Left ventricle myocardium superior (tissue), 1 donor: ENCODE measurements at regions not wholly inside any gene's neighbourhood (a gene's known extent, or its start where the extent isn't known, plus 50 kb on each side); places are given as distances from the start of the nearest gene placed in this dataset.
"Not testable (repeated sequence)": the region's sequence is repeated elsewhere in the genome, so short reads cannot be mapped to it uniquely, and the experiment has no call there.

Experiments used
- ATAC-seq: fragments of 200-7000 bp; cut with Tn5 transposase; one replicate; pipeline ENCODE4 v1.9.1; 2020; ENCODE audit warnings: mild to moderate bottlenecking, moderate library complexity
- DNase-seq: peaks from one replicate; pipeline ENCODE4 v3.0.0-alpha.2; 2020
- intact Hi-C: fragments of 100-400 bp; cut with micrococcal nuclease; formaldehyde crosslinking; loops from one replicate; pipeline ENCODE4 v1.11.0; 2022
- donor health status: DM: no; HTN: yes; CAD: no; lungs with severe emphysema.

DNA sequence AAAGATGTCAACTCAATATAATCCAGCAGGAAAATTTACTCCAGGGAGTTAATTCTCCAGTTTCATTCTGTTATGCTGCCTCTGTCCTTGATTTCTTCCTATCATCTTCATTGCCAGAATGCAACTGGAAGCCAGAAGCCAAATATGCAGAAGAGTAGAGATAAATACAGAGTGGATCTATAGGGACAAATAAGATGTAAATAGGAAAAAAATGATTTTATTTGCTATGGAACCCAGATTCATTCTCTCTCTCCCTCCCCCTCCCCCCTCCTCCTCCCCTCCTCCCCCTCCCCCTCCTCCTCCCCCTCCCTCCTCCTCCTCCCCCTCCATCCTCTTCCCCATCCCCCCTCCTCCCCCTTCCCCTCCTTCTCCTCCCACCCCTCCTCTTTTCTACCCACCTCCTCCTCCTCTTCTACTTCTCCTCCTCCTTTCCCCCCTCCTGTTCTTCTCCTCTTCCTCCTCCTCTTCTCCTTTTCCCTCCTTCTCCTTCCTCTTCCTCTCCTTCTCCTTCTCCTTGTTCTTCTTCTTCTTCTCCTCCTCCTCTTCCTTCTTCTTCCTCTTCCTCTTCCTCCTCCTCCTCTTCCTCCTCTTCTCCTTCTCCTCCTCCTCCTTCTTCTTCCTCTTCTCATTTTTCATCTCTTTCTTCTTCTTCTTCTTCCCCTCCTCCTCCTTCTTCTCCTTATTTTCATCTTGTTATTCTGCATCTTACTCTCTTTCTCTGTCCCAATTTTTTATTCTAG lies 306.4 kb downstream of the NUF2 start:
- no peak for DNase-seq
- intact Hi-C loops, result no loop called here
- no peak for ATAC-seq

DNA sequence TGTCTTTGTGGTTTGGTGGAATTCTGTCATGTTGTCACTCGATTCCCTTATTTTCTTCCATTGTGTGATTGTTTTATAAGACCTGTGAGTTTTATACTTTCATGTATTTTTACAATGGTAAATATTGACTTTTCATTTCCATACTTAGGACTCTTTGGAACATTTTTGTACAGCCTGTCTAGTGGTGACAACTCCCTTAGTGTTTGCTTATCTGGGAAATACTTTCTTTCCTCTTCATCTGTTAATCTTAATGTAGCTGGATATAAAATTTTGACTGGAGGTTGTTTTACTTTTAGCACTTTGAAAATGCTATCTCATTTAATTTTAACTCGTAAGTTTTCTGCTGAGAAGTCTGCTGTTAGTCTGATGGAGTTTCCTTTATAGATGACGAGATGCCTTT lies 310.5 kb downstream of the NUF2 start:
- intact Hi-C loops, result no loop called here
- ATAC-seq, result no peak
- no peak for DNase-seq

DNA sequence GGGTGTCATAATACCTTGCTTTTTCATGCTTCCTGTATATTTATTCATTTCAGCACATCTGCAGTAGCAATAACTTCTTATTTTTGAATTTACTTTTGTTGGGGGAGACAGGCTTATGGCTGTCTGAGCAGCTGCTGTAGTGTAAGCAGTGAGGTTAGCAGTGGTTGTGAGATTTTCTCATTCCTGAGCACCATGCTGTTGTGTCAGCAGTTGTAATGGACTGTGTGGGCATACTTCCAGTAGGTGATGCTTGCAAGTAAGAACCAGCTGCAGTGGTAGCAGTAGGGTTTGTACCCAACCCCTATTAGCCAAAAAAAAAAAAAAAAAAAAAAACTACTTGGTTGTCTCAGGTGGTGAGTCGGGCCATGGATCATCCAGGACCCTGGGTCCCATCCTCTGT lies 311.6 kb downstream of the NUF2 start:
- no peak for DNase-seq
- ATAC-seq, result no peak
- intact Hi-C loops, result no loop called here

DNA sequence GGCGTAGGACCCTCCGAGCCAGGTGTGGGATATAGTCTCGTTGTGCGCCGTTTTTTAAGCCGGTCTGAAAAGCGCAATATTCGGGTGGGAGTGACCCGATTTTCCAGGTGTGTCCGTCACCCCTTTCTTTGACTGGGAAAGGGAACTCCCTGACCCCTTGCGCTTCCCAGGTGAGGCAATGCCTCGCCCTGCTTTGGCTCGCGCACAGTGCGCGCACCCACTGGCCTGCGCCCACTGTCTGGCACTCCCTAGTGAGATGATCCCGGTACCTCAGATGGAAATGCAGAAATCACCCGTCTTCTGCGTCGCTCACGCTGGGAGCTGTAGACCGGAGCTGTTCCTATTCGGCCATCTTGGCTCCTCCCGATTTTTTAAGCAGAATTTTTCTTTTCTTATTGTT lies 323.9 kb downstream of the NUF2 start:
- ATAC-seq, intact Hi-C loops, DNase-seq: not testable (repeated sequence)

DNA sequence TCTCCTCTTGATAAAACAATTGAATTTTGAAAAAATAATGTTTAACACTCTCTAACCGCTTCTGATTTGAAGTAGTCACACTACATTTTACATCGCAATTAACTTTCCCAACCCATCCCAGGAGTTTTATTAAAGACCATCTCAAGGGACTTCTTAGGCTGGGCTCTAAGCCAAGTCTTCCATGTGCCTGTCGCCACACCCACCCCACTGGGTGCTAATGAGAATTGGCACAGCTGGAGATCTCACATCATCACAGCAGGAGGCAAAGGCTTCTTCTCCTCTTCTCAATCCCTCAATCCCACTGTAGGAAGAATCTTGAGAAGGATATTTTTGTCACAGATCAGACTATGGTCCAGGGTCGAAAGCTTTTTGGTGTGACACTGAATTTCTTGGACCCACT lies 328.9 kb downstream of the NUF2 start:
- DNase-seq (no peak), ATAC-seq (no peak)
- intact Hi-C loops, result no loop called here

DNA sequence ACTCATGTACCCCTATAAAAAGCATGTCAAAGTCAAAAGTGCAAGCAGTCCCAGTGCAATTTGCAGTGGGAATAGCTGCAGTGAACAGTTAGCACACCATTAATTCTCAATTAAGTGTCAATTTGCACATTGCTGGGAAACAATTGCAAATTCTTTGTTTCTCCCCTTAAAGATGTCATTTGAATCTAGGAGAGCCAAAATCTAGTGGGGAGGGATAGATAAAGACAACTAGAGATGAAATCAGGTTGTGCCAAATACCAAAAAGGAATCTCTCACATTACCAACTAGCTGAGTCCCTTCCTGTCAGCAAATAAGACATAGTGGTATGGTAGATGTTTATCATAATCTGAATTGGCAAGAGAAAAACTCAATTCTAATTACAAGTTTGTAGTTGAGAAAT lies 330.7 kb downstream of the NUF2 start:
- intact Hi-C loops, result no loop called here
- DNase-seq (no peak), ATAC-seq (no peak)

DNA sequence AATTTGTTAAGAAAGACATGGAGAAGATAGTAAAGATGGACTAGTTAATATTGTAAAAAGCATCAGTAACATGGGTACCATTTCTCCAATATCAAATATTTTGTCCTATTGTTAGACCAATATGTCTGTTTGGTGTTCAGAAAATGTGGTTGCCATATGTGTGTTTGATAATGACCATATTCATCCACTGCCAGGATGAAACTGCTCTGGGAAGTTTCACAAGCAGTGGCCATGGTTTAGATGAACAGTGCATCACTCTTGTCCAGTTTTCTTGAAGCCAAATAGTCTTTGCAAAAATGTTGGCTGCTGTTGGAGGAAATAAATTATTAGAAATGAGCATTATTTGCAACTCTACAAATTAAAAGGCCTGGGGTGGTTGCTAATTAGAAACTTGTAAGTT lies 333.8 kb downstream of the NUF2 start:
- intact Hi-C loops, result no loop called here
- DNase-seq (no peak), ATAC-seq (peak; percentile 20)

DNA sequence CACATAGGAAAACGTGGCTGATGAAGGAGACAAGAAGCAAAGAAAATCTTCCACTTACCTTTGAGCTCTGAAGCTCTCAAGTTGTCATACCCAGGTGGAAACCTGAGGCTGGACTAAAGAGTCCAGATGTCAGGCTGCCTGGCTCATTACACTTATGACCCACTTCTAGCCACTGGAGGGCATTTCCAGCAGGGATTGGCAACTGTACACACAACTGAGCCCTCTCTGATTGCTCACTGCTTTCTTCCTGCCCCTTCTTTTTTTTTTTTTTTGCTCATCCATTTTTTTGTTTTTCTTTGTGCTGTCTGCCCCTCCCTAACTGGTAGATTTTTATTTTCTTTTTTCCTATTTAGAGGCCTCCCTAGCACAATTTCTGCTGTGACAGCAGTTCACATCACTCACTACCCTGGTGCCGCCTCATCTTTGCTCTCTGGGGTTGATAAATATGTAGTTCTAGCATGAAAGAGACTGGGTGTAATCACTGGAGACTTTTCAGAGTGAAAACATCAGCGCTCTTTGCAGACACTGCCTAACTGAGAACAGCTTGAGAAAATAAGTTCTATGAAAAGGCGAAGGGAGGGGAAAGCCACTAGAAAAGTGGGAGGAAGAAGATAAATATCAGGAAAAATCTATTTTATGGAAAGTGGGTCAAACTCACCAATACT lies 334.5 kb downstream of the NUF2 start:
- intact Hi-C loops, result no loop called here
- DNase-seq (no peak), ATAC-seq (peak; percentile 50)

DNA sequence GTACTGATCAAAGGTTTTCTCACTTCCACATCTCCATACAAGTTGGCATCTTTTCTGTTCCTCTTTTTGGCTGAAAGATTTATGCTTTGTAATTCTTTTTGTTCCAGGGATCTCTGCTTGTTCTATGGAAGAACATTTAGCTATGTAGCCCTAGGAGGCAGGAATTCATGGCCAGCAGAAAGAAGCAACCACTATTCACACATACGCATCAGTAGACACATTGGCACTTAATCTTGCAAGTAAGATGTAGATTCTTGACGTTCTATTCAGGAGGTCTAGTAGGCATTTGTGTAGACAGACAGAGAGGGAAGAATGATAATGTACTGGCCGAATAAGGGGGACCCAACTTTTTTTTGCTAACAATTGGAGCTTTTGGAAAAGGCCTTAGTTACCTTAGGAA lies 336.0 kb downstream of the NUF2 start:
- intact Hi-C loops, result no loop called here
- no peak for DNase-seq
- ATAC-seq, result no peak

DNA sequence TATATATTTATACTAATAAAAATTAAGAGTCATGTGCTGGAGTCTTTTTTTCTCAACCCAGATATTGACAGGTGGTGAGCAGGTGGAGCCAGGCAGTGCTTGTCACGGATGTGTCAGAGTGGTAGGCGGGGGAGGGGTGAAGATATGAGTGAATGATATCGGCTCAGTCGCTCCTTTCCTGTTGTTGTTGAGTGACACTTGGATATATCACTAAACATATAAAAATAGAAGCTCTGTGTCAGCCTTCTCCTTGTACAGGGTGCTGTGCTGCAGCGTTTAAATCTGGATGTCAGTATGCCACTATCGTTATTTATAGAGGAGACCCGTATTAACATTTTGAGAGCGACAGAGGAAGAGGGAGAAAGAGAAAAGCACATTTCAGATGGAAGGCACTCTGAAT lies 339.6 kb downstream of the NUF2 start:
- ATAC-seq (peak; percentile 82), DNase-seq (no peak)
- intact Hi-C loops, result no loop called here

DNA sequence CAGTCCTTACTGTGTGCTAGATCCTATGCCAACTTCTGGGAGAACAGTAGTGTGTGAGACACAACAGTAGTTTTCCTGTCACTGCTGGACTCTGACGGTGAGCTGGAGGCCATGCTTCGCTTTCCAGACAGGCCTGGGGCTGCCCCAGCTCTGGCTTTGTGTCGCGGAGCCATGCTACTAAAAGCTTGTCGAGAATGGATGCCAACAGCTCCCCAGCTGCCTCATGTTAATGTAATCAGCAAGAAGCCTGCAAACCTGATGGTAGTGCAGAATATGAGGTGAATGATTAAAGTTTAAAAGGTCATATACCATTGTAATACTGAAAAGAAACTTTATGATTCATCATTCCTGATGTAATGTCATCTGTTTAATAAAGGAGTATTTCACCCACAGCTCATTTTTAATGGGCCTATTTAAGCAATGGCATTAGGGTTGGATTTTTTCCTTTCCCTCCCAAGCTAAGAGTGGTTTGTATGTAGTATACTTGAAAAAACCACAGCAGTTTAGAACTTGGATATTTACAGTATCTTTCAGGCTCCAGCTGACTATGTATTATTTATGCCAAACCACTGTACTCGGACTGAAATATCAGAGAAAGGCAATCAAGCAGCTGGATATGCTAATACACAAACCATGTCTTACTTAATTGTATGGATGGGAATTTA lies 343.0 kb downstream of the NUF2 start:
- DNase-seq, result no peak
- no peak for ATAC-seq
- intact Hi-C loops, result no loop called here

DNA sequence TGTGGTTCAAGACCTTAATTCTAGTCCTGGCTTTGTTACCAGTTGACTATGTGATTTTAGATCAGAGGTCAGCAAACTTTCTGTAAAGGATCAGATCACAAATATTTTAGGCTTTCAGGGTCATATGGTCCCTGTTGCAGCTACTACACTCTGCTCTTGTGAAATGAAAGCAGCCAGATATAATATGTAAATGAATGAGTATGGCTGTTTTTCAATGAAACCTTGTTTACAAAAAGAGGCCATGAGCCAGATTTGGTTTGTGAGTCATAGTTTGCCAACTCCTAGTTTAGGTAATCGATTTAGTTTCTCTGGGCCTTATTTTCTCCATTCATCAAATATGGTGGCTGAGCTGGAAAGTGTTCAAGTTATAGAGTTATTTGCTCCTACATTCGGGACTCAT lies 346.7 kb downstream of the NUF2 start:
- DNase-seq, result no peak
- ATAC-seq, result no peak
- intact Hi-C loops, result no loop called here

DNA sequence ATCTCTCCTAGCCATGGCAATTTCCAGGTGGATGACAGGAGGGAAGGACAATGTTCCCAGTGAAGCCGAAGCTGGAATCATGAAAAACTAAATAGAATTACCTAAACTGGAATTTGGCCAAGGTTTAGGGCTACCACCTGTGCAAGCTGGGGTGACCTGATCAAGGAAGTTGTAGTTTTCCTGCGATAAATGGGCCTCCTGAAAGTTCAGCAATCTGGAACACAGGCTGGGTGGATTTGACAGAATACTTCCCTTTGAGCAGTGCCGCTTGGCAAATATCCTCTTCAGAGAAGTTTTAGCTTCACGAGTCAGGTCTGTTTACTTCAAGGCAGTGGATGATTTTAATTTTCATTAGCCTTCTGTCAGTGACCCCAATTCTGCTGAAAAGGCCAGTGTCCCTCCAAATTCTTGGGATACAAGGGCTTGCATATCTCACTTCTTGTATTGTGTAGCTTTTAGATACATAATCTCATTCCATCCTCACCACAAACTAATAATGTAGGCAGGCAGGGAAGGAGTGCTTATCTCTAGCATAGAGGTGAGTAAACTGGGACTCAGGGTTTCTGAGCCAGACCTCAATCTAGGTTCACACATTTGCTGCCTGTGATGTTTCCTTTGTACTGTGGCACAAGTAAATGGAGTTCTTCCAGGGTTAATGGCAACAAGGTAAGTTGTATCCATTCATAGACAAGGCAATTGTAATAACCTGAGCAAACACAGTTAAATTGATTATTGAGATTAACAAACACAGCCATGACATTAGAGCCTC lies 349.4 kb downstream of the NUF2 start:
- no peak for DNase-seq
- intact Hi-C loops, result no loop called here
- ATAC-seq, result no peak

DNA sequence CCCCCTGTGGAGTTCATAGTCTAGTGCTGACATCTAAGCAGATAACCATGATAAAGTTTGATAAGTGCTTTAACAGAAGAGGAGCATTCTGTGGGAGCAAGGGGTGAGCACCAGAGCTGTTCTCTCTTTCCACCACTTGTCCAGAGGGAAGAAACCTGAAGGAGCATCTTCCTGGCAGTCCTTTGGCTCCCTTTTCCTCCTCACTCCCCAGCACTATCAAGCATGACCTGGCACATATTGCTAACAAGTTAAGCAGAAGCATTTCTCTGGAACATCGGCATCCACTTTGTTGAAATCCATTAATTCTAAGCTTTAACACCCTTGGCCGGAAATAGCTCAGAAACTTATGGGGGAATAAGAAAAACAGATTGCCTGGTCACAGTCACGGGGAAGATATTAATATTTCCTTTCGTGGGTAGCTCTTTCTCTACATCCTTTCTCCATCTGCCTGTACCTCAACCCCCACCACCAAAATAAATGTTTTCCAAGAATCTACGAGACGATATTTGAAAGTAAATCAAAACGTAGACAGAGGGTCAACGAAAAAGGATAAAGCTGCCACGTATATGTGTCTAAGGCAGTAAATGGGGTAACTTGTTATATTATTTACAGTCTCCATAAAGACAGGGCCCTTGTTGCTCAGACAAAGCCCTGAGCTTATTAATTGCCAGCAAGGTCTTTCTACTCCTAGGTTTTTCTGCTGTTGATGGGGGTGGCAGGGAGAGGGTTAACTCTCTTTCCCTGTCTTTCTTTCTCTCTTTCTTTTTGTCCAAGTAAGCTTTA lies 351.4 kb downstream of the NUF2 start:
- DNase-seq (no peak), ATAC-seq (no peak)
- intact Hi-C loops, result no loop called here

DNA sequence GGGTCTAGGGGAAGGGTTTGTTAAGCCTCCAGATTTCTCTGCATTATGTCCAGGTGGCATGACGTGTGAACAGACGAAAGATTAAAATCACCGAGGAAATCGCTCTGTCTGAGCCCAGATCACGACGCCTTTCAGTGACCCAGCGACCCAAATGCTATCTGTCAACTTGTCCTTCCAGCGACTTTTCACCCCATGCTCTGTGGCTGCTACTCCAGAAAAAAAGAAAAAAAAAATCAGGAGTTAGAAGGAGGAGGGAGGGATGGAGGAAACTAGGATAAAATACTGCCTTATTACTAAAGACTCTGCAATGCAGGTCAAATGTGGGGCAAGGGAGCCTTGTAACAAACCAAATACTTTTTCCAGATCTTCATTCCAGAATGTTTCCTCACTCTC lies 352.0 kb downstream of the NUF2 start:
- no peak for DNase-seq
- ATAC-seq, result peak; percentile 17
- intact Hi-C loops, result no loop called here

DNA sequence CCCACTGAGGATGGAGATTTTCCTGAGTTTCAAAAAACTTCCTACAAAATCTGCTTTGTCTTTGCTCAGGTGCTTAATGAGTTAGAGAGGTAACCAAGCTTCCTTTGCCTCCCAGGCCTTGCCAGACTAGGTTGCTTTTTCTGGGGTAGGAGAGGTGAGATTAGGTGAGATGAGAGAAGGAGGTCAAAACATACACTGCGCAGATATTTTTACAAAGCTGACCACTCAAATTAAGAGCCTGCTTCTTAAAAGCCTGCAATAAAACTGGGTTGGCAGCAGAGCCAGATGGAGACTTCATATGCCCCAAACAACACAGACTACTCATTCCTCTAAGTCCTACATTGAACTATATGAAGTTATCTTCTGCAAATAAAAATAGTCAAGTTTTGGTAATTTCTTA lies 352.5 kb downstream of the NUF2 start:
- no peak for ATAC-seq
- intact Hi-C loops, result no loop called here
- no peak for DNase-seq

DNA sequence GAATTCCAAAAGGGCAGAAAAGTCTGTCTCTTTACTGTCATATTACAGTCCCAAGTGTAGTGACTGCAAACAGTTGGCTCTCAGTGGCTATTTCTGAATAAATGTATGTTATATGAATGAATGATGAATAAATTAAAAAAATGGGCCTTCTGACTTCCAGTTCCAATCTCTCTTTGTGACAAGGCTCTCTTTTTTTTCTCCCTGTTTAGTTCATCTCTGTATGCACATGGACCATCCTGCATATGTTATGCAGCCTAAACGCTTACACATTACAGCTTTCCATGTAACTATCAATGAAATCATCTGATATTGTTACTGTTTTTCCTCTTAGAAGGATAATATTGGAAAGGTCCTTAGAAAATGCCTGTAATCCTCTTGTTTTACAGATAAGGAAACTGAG lies 363.0 kb downstream of the NUF2 start:
- DNase-seq (no peak), ATAC-seq (no peak)
- intact Hi-C loops, result no loop called here

DNA sequence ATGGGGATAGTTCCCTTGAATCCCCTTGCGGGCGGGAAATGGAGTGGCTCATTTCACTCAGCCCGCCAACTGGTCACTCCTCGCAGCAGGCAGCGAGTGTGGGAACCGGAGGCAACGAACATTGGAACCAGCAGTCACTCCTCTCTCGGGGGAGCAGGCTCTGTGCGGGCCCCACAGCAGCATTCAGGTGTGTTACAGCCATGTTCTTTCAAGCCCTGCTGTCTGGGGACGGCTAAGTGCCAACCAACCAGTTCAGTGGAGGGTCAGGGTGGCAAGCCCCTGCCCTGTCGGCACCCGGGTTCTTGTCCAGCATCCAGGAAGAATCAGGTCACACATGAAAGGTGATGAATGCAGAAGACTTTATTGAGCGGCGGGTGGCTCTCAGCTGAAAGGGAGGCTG lies 370.5 kb downstream of the NUF2 start:
- DNase-seq, result no peak
- intact Hi-C loops, result no loop called here
- no peak for ATAC-seq

DNA sequence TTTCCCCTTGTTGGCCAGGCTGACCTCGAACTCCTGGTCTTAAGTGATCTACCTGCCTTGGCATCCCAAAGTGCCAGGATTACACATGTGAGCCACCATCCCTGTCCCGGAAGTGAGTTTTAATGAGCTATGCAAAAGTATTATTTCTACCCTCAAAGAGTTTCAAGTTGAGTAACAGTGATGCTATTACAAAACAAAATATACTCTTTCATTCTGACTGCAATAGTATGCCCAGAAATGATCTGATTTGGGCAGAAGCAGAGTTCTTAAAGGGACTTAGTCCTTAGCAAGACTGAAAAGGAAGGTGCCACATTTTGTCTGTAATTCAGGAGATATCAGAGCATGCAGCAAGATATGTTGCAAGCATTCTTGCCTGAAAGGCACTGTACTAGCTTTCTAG lies 375.4 kb downstream of the NUF2 start:
- DNase-seq (no peak), ATAC-seq (no peak)
- intact Hi-C loops, result no loop called here
